ENCODE measurements at regions not wholly inside any gene's neighbourhood (a gene's known extent, or its start where the extent isn't known, plus 50 kb on each side); places are given as distances from the start of the nearest gene placed in this dataset.

DNA sequence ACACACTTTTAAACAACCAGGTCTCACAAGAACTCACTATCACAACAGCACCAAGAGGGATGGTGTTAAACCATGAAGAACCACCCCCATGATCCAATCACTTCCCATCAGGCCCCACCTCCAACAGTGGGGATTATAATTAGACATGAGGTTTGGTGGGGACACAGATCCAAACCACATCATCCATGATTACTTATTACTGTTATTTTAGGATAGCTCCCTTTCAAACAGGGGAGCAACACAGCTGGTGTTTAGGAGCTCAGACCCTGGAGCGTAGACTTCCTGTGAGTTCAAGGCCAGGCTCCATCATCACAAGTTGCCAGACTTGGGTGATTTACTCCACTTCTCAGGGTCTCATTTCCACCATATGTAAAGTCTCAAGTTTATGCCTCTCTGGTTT, 382.7 kb downstream of the HRH4 start:
- Histone ChIP-seq H3K4me3 (ENCODE audit: low read depth, low read length) (no peak overlapping the region), H3K27me3 (ENCODE audit: control insufficient read depth, insufficient read depth, low read length) (no peaks in the 10 kb centered on the region), H3K36me3 (ENCODE audit: control insufficient read depth, insufficient read depth, low read length) (no peaks in the 10 kb centered on the region)
- TF ChIP-seq, protein P1, sequence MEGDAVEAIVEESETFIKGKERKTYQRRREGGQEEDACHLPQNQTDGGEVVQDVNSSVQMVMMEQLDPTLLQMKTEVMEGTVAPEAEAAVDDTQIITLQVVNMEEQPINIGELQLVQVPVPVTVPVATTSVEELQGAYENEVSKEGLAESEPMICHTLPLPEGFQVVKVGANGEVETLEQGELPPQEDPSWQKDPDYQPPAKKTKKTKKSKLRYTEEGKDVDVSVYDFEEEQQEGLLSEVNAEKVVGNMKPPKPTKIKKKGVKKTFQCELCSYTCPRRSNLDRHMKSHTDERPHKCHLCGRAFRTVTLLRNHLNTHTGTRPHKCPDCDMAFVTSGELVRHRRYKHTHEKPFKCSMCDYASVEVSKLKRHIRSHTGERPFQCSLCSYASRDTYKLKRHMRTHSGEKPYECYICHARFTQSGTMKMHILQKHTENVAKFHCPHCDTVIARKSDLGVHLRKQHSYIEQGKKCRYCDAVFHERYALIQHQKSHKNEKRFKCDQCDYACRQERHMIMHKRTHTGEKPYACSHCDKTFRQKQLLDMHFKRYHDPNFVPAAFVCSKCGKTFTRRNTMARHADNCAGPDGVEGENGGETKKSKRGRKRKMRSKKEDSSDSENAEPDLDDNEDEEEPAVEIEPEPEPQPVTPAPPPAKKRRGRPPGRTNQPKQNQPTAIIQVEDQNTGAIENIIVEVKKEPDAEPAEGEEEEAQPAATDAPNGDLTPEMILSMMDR (IDR thresholded peaks at IDR 0.05; ENCODE audit: insufficient read depth, low read length, severe bottlenecking): no peak
- FAIRE-seq: no peak
- DNase-seq (ENCODE audit: low read depth): no peak

- Histone ChIP-seq H3K36me3 (ENCODE audit: control insufficient read depth, insufficient read depth, low read length) (no peaks in the 10 kb centered on the region), H3K27me3 (ENCODE audit: control insufficient read depth, insufficient read depth, low read length) (no peaks in the 10 kb centered on the region), H3K4me3 (ENCODE audit: low read depth, low read length) (no peak overlapping the region)
- TF ChIP-seq, protein P1 (IDR thresholded peaks at IDR 0.05; ENCODE audit: insufficient read depth, low read length, severe bottlenecking): no peak
- FAIRE-seq (peak; percentile 36), DNase-seq (ENCODE audit: low read depth) (no peak)
These were observed 385.7 kb downstream of the HRH4 start for GRCh38 chr18:24846138-24846537.

GRCh38 chr18:24850532-24850931, 390.1 kb downstream of the HRH4 start:
- no peak for FAIRE-seq
- TF ChIP-seq, protein P1 (IDR thresholded peaks at IDR 0.05; ENCODE audit: insufficient read depth, low read length, severe bottlenecking): no peak
- Histone ChIP-seq H3K27me3 (ENCODE audit: control insufficient read depth, insufficient read depth, low read length) (no peaks in the 10 kb centered on the region), H3K36me3 (ENCODE audit: control insufficient read depth, insufficient read depth, low read length) (no peaks in the 10 kb centered on the region), H3K4me3 (ENCODE audit: low read depth, low read length) (no peak overlapping the region)
- no peak for DNase-seq (ENCODE audit: low read depth)

- Histone ChIP-seq H3K4me3 (ENCODE audit: low read depth, low read length) (no peak overlapping the region), H3K27me3 (ENCODE audit: control insufficient read depth, insufficient read depth, low read length) (no peaks in the 10 kb centered on the region), H3K36me3 (ENCODE audit: control insufficient read depth, insufficient read depth, low read length) (no peaks in the 10 kb centered on the region)
- TF ChIP-seq, protein P1 (IDR thresholded peaks at IDR 0.05; ENCODE audit: insufficient read depth, low read length, severe bottlenecking): no peak
- DNase-seq (ENCODE audit: low read depth): no peak
- FAIRE-seq: no peak
These were observed 392.6 kb downstream of the HRH4 start for GRCh38 chr18:24853076-24853475.

- no peaks in the 10 kb centered on the region for H3K36me3 ChIP-seq (ENCODE audit: control insufficient read depth, insufficient read depth, low read length)
- H3K4me3 ChIP-seq (ENCODE audit: low read depth, low read length): no peak overlapping the region
- no peaks in the 10 kb centered on the region for H3K27me3 ChIP-seq (ENCODE audit: control insufficient read depth, insufficient read depth, low read length)
- FAIRE-seq: no peak
- no peak for DNase-seq (ENCODE audit: low read depth)
- TF ChIP-seq, protein P1 (IDR thresholded peaks at IDR 0.05; ENCODE audit: insufficient read depth, low read length, severe bottlenecking): no peak
These were observed 400.7 kb downstream of the HRH4 start for GRCh38 chr18:24860978-24861680.
